B cell (primary cell): ENCODE measurements at regions not wholly inside any gene's neighbourhood (a gene's known extent, or its start where the extent isn't known, plus 50 kb on each side); places are given as distances from the start of the nearest gene placed in this dataset.
"Not testable (repeated sequence)": the region's sequence is repeated elsewhere in the genome, so short reads cannot be mapped to it uniquely, and the experiment has no call there.

Experiments
- ATAC-seq: fragments of 200-7000 bp; cut with Tn5 transposase; one replicate; pipeline ENCODE4 v1.10.0; 2021; ENCODE audit warnings: low read depth, mild to moderate bottlenecking, moderate number of reproducible peaks, moderate library complexity
- CTCF ChIA-PET: fragments of 350-600 bp; sonication (Branson Sonifier 250); formaldehyde crosslinking; loops from one replicate; lab custom pipeline; 2021; ENCODE audit warnings: antibody characterized with exemption, inconsistent platforms; lab: Charles Lee
- POLR2A ChIA-PET: fragments of 350-600 bp; sonication (Branson Sonifier 250); formaldehyde crosslinking; loops from one replicate; lab custom pipeline; 2021; ENCODE audit warnings: antibody characterized with exemption; lab: Charles Lee
- DNase-seq: peaks from one replicate; pipeline ENCODE4 v3.0.0; 2013
- H2AFZ ChIP-seq: 2 replicates; pipeline ENCODE4 v1.6.1; 2012; ENCODE audit warnings: mild to moderate bottlenecking, low read depth, low read length; ENCODE audit not compliant: insufficient read depth, poor library complexity, severe bottlenecking
- H3K27ac ChIP-seq, 2 donors: 1 replicate in 1 of 2; 2 replicates in 1 of 2; pipeline ENCODE4 v1.5.1; 2012 to 2013; ENCODE audit warnings: low read length in 2 of 2, mild to moderate bottlenecking in 2 of 2, moderate library complexity in 1 of 2
- H3K27me3 ChIP-seq, 4 experiments: fragments of 200-600 bp in 1 of 4; sonication (generic) in 1 of 4; replicated peaks in 1 of 4; 1 replicate in 2 of 4; 2 replicates in 2 of 4; pipeline versions ENCODE4 v1.6.1 to v1.7.0; 2013 to 2016; ENCODE audit warnings: low read length in 3 of 4, mild to moderate bottlenecking in 2 of 4, mixed read lengths in 1 of 4, moderate library complexity in 1 of 4; ENCODE audit not compliant: insufficient read depth in 4 of 4, control insufficient read depth in 3 of 4; ENCODE audit errors: control extremely low read depth in 1 of 4
- H3K36me3 ChIP-seq, 2 experiments: replicated peaks in 1 of 2; 1 replicate in 1 of 2; 2 replicates in 1 of 2; pipeline versions ENCODE4 v1.6.1 to v1.7.1; 2013; ENCODE audit warnings: low read length in 1 of 2; ENCODE audit not compliant: insufficient read depth in 2 of 2, control insufficient read depth in 1 of 2; ENCODE audit errors: control extremely low read depth in 1 of 2, extremely low read depth in 1 of 2
- H3K4me1 ChIP-seq, 2 donors: fragments of 200-600 bp in 1 of 2; sonication (generic) in 1 of 2; 1 replicate in 1 of 2; 2 replicates in 1 of 2; pipeline versions ENCODE4 v1.5.1 to v1.6.1; 2013 to 2017; ENCODE audit warnings: low read length in 2 of 2; ENCODE audit not compliant: control insufficient read depth in 2 of 2, insufficient read depth in 2 of 2
- H3K4me2 ChIP-seq: replicated peaks from 2 replicates; pipeline ENCODE3; 2012; ENCODE audit warnings: mild to moderate bottlenecking, low read depth, low read length; ENCODE audit not compliant: poor library complexity, severe bottlenecking
- H3K4me3 ChIP-seq, 5 experiments: fragments of 200-600 bp in 1 of 5; sonication (generic) in 1 of 5; 1 replicate in 3 of 5; 2 replicates in 2 of 5; pipeline versions ENCODE4 v1.5.1 to v1.7.0; 2011 to 2016; ENCODE audit warnings: low read length in 4 of 5, mild to moderate bottlenecking in 4 of 5, low read depth in 2 of 5, control low read depth in 1 of 5, moderate library complexity in 1 of 5; ENCODE audit not compliant: insufficient read depth in 1 of 5; ENCODE audit errors: control extremely low read depth in 1 of 5, extremely low read depth in 1 of 5
- H3K79me2 ChIP-seq: fragments of 200-600 bp; sonication (generic); one replicate; pipeline ENCODE4 v1.6.0; 2016; ENCODE audit warnings: low read length; ENCODE audit not compliant: control insufficient read depth, insufficient read depth
- H3K9ac ChIP-seq: fragments of 200-600 bp; sonication (generic); 2 replicates; pipeline ENCODE4 v1.6.1; 2017; ENCODE audit warnings: mild to moderate bottlenecking, low read length, moderate library complexity
- H3K9me3 ChIP-seq, 3 donors: one replicate each; pipeline versions ENCODE4 v1.6.1 to v1.7.1; 2013; ENCODE audit warnings: low read length in 2 of 3; ENCODE audit not compliant: control insufficient read depth in 2 of 3, insufficient read depth in 1 of 3; ENCODE audit errors: control extremely low read depth in 1 of 3
- H4K20me1 ChIP-seq: 2 replicates; pipeline ENCODE4 v1.6.0; 2012; ENCODE audit warnings: mild to moderate bottlenecking, low read length; ENCODE audit not compliant: insufficient read depth, control insufficient read depth, poor library complexity, severe bottlenecking
- H3K27ac Mint-ChIP-seq: one replicate; pipeline ENCODE4 v1.8.0; 2021; ENCODE audit warnings: mixed read lengths
- H3K27me3 Mint-ChIP-seq: one replicate; pipeline ENCODE4 v1.8.0; 2021; ENCODE audit warnings: mixed read lengths
- H3K4me1 Mint-ChIP-seq: one replicate; pipeline ENCODE4 v1.8.0; 2021; ENCODE audit warnings: mixed read lengths
- H3K4me3 Mint-ChIP-seq: one replicate; pipeline ENCODE4 v1.8.0; 2021; ENCODE audit warnings: mixed read lengths
- H3K9me3 Mint-ChIP-seq: one replicate; pipeline ENCODE4 v1.8.0; 2022; ENCODE audit warnings: mixed read lengths; ENCODE audit not compliant: insufficient read depth
- CTCF ChIP-seq: fragments of 200-600 bp; IDR thresholded peaks from one replicate; pipeline ENCODE4 v1.8.0; 2022; ENCODE audit warnings: antibody characterized with exemption, mild to moderate bottlenecking
- EZH2 ChIP-seq: IDR thresholded peaks from 2 replicates; pipeline ENCODE4 v1.6.1; 2012; ENCODE audit warnings: borderline replicate concordance, low read depth, mild to moderate bottlenecking, moderate library complexity, low read length; ENCODE audit not compliant: insufficient read depth, poor library complexity, severe bottlenecking
- WGBS: methylation state at CpG from one replicate; pipeline ENCODE4 v1.1.5; 2013; ENCODE audit warnings: missing lambda C conversion rate; ENCODE audit not compliant: insufficient coverage; 5-methylcytosine and 5-hydroxymethylcytosine counted together
- intact Hi-C: fragments of 100-400 bp; cut with micrococcal nuclease; formaldehyde crosslinking; loops from one replicate; pipeline ENCODE4 v1.10.0; 2022

- H3K27ac Mint-ChIP-seq, result no peak overlapping the region
- H3K4me1 Mint-ChIP-seq, result no peaks in the 10 kb centered on the region
- H3K9ac ChIP-seq, result no peak overlapping the region
- H3K27me3 ChIP-seq, result no peaks in the 10 kb centered on the region
- WGBS, result 95% methylated on average over 6 of the region's 6 CpGs
- no peak overlapping the region for H3K4me2 ChIP-seq
- no peak overlapping the region for H2AFZ ChIP-seq
- H3K4me3 ChIP-seq, result no peak overlapping the region
- DNase-seq, result no peak
- H3K9me3 ChIP-seq, result peaks cover 0 to 6% (median 0%) of the 10 kb centered on the region in 3 donors
- H3K79me2 ChIP-seq, result no peaks in the 10 kb centered on the region
- ChIA-PET POLR2A (no interaction called here), CTCF (no interaction called here)
- H3K36me3 ChIP-seq, result no peaks in the 10 kb centered on the region
- no peaks in the 10 kb centered on the region for H3K9me3 Mint-ChIP-seq
- H3K27me3 Mint-ChIP-seq, result no peaks in the 10 kb centered on the region
- H3K27ac ChIP-seq, result no peak overlapping the region
- H4K20me1 ChIP-seq, result no peaks in the 10 kb centered on the region
- no peak overlapping the region for H3K4me3 Mint-ChIP-seq
- ATAC-seq, result no peak
- intact Hi-C loops, result no loop called here
- no peak for TF ChIP-seq EZH2
- TF ChIP-seq CTCF, result no peak
- H3K4me1 ChIP-seq, result no peaks in the 10 kb centered on the region
These were observed 69.1 kb upstream of the NREP start for GRCh38 chr5:111826064-111826463.

GRCh38 chr5:111820072-111820471, 63.1 kb upstream of the NREP start:
- H3K9me3 ChIP-seq, result peaks cover 0 to 3% (median 0%) of the 10 kb centered on the region in 3 donors
- no peaks in the 10 kb centered on the region for H3K4me1 ChIP-seq
- H4K20me1 ChIP-seq, result no peaks in the 10 kb centered on the region
- no CpG with 5 or more reads among the region's 5 CpGs for WGBS
- no peaks in the 10 kb centered on the region for H3K27me3 ChIP-seq
- Mint-ChIP-seq H3K27ac (no peak overlapping the region), H3K4me3 (no peak overlapping the region), H3K4me1 (no peaks in the 10 kb centered on the region), H3K27me3 (no peaks in the 10 kb centered on the region), H3K9me3 (peaks cover 3% of the 10 kb centered on the region)
- no peak overlapping the region for H3K4me2 ChIP-seq
- no peak overlapping the region for H3K27ac ChIP-seq
- CTCF ChIA-PET, result no interaction called here
- TF ChIP-seq CTCF (no peak), EZH2 (no peak)
- DNase-seq (no peak), ATAC-seq (no peak)
- intact Hi-C loops, result no loop called here
- no peak overlapping the region for H2AFZ ChIP-seq
- H3K4me3 ChIP-seq, result no peak overlapping the region
- POLR2A ChIA-PET, result no interaction called here
- H3K9ac ChIP-seq, result no peak overlapping the region
- H3K36me3 ChIP-seq, result no peaks in the 10 kb centered on the region
- H3K79me2 ChIP-seq, result no peaks in the 10 kb centered on the region

- WGBS, result no CpG with 5 or more reads among the region's 1 CpG
These were observed 62.0 kb upstream of the NREP start for GRCh38 chr5:111819028-111819427.

More at GRCh38 chr5:111819028-111819427, 62.0 kb upstream of the NREP start:
- H3K27ac ChIP-seq, H3K27me3 Mint-ChIP-seq, DNase-seq, H3K4me1 Mint-ChIP-seq, H3K27ac Mint-ChIP-seq, H3K4me1 ChIP-seq, H3K9me3 ChIP-seq, H3K27me3 ChIP-seq, intact Hi-C loops, H3K36me3 ChIP-seq, H3K9ac ChIP-seq, POLR2A ChIA-PET, H4K20me1 ChIP-seq, H3K4me3 Mint-ChIP-seq, ATAC-seq, H3K9me3 Mint-ChIP-seq, H3K79me2 ChIP-seq, H3K4me2 ChIP-seq, H3K4me3 ChIP-seq, H2AFZ ChIP-seq, CTCF ChIA-PET: not testable (repeated sequence)
